HL-60 (cell line): ENCODE measurements at regions not wholly inside any gene's neighbourhood (a gene's known extent, or its start where the extent isn't known, plus 50 kb on each side); places are given as distances from the start of the nearest gene placed in this dataset.

Source experiments
- GABPA ChIP-seq: IDR thresholded peaks from 2 replicates; pipeline ENCODE4 v1.6.1; 2012; ENCODE audit warnings: low read depth
- POLR2AphosphoS5 ChIP-seq: IDR thresholded peaks from 2 replicates; pipeline ENCODE4 v1.6.1; 2012; ENCODE audit warnings: low read depth
- TF ChIP-seq, protein P1 (sequence below): IDR thresholded peaks from one replicate; pipeline ENCODE4 v1.5.1; 2011; ENCODE audit warnings: low read length, control low read depth, inconsistent platforms; ENCODE audit not compliant: insufficient read depth

DNA sequence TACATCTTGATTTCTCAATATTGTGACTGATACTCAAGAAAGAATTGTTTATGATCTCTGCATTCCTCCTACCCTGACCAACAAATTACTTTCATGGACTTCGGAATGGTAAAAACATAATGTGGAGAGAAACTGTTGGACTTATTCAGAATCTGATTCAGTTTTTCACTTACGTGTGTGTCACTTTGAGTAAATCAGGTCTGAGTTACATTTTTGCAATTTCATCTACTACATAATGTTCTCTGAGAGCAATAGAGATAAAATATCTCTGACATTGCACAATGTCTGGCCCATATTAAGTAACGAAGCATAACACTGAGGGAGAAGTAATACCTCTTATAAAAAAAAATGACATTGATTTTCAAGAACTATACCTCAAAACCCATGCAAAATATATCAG is 1337.9 kb upstream of the CHAC2 start:
- TF ChIP-seq POLR2AphosphoS5 (no peak), GABPA (no peak)
- TF ChIP-seq, protein P1, sequence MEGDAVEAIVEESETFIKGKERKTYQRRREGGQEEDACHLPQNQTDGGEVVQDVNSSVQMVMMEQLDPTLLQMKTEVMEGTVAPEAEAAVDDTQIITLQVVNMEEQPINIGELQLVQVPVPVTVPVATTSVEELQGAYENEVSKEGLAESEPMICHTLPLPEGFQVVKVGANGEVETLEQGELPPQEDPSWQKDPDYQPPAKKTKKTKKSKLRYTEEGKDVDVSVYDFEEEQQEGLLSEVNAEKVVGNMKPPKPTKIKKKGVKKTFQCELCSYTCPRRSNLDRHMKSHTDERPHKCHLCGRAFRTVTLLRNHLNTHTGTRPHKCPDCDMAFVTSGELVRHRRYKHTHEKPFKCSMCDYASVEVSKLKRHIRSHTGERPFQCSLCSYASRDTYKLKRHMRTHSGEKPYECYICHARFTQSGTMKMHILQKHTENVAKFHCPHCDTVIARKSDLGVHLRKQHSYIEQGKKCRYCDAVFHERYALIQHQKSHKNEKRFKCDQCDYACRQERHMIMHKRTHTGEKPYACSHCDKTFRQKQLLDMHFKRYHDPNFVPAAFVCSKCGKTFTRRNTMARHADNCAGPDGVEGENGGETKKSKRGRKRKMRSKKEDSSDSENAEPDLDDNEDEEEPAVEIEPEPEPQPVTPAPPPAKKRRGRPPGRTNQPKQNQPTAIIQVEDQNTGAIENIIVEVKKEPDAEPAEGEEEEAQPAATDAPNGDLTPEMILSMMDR: no peak
